ENCODE measurements at regions not wholly inside any gene's neighbourhood (a gene's known extent, or its start where the extent isn't known, plus 50 kb on each side); places are given as distances from the start of the nearest gene placed in this dataset.

DNA sequence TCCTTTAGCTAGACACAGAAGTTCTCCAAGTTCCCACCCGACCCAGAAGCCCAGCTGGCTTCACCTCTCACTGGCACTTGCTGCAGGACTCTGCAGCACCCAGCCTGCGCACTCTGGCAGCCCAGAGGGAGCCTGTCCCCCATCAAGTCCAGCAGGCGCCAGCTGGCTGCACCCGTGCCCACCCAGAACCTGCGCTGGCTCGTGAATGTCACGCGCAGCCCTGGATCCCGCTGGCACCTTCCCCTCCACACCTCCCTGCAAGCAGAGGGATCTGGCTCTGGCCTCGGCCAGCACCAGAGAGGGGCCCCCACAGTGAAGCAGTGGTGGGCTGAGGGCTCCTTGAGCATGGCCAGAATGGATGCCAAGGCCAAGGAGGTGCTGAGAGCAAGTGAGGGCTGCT, 187.6 kb upstream of the HAND2 start:
- DNase-seq (ENCODE audit: extremely low read depth in 1 of 2, low read depth in 1 of 2) = no peak

DNA sequence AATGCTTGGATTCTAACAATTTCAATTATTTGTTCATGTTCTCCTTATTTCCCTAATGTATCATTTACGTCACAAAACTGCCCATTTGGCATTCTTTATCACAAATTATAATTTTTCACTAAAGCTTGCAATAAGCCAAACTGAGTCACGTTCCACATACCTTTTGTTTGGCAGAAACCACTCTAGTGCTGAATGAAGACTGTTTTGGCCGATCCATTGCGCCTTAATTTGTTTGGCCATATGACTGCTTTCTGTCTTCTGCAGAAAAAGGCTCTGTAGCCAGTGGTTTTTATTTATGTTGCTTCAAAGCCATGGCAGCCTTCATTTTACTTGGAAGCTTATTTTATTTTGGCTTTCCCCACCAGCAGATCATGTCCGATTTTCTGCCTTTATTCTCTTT, 184.4 kb upstream of the HAND2 start:
- DNase-seq (ENCODE audit: extremely low read depth in 1 of 2, low read depth in 1 of 2) = no peak

DNA sequence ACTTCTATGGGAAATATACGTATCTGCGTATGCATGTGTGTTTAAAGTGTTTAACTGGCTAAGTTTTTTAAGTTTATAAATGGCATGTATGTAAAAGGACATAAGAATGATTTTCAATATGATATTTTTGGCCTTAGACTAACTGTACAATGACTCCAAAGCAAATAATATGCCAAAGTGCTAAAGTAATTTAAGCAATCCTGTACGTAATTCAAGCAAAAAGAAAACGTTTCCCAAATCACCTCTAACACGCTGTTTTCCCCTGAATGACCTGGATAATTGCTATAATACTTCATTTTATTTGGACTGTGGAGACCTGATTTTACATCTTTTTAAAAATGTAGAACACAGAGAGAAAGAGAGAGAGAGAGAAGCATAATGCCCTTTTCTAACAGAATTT, 183.0 kb upstream of the HAND2 start:
- no peak for DNase-seq (ENCODE audit: extremely low read depth in 1 of 2, low read depth in 1 of 2)

DNA sequence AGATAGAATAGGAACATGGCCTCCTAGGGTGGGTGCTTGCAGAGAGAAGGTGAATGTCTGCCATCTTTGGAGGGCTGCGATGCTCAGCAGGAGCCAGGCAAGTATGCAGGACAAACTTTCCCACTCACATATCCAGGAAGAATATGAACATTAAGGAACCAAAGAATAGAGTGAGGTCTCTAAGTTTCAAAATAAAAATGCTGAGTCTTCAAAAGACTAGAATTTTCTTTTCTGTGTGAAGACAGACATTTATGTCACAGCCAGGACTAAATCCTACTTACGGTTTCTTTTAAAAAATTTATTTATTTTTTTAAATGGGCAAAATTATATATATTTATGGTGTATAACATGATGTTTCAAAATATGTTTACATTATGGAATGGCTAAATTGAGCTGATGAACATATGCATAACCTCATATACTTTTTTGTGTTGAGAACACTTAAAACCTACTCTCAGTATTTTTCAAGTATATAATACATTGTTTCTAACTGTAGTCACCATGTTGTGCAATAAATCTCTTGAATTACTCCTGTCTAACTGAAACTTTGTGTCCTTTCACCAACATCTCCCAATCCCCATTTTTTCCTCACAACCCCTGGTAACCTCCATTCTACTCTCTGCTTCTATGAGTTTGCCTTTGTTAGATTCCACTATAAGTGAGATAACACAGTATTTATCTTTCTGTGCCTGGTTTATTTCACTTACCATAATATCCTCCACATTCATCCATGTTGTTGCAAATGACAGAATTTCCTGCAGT, 177.8 kb upstream of the HAND2 start:
- DNase-seq (ENCODE audit: extremely low read depth in 1 of 2, low read depth in 1 of 2) = no peak

DNA sequence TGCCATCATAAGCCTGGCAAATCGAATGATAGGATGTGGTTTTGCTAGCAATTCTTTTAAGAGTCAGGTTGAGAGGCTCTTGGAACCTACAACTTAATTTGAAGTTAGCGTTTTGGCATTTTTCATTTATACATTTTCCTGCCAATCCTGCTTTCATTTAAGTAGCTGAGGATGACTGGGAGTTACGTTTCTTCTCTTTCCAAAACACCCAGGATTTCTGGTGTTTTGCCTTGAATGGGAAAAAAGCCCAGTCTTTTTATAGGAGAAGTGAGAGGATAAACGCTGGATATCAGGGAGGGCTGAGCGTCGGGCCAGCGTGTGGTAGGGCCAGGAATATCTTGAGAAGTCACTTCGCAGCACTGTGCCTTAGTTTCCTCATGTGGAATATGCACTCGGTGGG, 174.2 kb upstream of the HAND2 start:
- no peak for DNase-seq (ENCODE audit: extremely low read depth in 1 of 2, low read depth in 1 of 2)

DNA sequence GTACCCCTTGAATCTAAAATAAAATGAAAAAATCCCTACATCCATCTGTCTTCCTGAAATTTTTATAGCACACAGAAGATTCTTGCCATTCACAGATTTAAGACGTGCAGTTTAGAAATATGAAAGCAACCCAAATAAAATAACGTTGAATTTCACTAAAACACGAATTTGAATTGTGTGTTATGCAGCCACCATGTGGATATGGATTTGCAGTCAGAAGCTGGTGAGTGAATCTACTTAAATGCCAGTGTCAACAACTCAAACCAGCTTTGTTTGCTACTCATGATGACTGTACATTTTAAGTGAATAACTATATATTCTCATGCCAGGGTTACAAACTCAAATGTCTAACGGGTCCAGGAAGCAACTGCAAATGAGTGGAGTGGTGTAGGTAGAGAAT, 173.0 kb upstream of the HAND2 start:
- no peak for DNase-seq (ENCODE audit: extremely low read depth in 1 of 2, low read depth in 1 of 2)

DNA sequence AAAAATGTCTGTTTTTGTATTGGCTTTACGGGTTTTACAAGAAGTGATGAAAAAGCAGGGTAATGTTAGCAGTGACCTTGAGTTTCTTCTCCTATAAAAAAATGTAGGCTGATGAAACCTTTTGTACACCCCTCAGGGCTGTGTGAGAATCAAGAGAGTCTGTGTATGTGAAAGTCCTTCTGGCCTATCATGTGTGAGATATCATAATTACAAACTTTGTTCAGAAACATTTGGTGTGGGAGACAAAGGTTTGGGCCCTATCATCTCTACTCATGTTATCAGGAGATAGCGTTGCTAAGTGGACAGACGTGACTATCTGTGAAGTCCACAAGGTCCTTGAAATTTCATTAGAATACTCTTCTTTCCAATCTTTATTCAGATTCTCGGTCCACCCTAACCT, 170.6 kb upstream of the HAND2 start:
- no peak for DNase-seq (ENCODE audit: extremely low read depth in 1 of 2, low read depth in 1 of 2)

DNA sequence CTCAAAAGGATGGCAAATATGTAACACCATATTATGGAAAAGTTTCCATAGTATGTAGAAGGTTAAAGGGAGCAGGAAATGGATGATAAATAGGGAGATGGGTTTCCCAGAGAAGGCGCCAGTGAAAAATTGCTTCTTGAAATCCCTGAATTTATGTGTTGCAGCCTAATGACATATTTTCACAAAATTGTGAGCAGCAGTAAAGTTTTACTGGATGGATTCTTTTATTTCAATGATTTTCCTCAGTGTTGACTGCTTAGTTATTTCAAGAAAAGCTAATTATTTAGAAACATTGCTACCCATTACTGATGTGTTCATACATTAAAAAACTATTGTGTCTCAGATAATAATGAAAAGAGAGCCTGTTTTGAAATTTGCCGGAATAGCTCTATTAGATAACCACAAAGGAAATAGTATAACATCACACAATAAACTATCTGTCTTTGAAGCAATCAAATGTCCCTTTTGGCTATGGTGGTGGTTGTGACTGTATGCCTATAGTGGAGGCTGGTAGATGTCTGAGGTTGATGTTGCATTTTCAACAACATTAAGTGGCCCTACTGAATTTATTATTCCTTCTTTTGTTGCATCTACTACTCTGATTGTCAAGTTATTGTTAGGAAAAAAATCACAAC, 169.9 kb upstream of the HAND2 start:
- no peak for DNase-seq (ENCODE audit: extremely low read depth in 1 of 2, low read depth in 1 of 2)

DNA sequence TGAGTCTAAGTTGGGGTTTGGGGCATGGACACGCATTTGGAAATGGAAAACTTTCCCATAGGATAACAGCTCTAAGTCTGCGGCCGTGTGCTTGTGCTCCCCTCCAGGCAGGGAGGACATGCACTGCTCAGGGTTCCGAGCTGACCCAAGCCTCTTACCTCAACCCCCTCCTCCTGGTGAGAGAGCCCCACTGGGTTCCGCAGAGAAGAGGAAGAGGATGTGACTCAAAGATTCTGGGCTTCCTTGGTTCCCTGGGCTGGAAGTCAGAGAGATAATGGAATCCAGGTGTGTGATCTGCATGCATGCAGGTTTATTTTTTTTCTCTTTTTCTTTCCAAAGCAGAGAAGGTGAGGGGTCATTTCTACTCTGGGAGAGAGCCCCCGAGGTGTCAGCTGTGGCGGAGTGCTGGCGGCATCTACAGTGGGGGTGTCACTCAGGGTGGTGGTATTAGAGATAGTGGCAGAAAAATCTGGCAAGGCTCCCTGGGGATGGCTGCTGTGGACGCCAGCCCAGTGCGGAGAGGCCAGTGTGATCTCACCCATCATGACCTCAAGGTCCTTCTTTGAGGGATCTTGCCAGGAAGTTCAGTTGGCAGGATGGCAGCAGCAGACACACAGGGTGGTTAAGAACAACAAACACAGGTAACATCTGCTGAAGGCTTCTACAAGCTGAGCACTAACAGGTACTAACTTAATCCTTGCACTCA, 168.7 kb upstream of the HAND2 start:
- no peak for DNase-seq (ENCODE audit: extremely low read depth in 1 of 2, low read depth in 1 of 2)

DNA sequence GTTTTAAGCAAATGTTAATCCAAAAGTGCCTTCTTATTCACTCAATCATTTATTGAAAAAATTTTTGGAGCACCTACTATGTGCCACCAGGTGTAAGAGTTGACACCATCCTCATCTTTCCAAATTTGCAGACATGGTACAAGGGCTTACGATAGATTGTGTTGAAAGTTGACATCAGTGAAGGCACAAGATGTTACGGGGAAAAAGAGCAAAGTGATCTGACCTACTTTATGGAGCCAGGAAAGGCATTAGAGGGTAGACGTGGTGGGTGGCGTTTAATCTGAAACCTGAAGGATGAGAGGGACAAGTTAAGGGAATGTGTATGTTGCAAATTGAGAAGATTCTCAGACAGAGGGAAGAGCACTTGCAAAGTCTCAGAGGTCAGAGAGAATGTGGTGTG, 167.8 kb upstream of the HAND2 start:
- no peak for DNase-seq (ENCODE audit: extremely low read depth in 1 of 2, low read depth in 1 of 2)

DNA sequence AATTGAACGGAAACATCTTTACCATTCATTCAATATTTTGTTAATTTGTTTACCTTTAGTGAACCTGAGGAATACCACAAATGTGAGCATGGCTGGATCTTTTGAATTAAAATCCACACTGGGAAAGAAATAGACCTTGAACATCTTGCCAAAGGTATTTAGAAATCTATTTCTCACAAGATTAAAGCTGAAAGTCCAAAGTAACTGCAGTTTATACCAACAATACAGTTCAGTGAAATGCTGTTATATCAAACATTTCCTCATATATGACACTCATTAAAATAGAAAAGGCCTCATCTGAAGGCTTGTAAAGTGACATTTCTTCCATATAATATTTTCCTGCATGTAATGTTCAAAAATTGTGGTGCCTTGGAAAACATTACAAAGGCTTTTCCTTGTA, 166.5 kb upstream of the HAND2 start:
- DNase-seq (ENCODE audit: extremely low read depth in 1 of 2, low read depth in 1 of 2) = no peak

DNA sequence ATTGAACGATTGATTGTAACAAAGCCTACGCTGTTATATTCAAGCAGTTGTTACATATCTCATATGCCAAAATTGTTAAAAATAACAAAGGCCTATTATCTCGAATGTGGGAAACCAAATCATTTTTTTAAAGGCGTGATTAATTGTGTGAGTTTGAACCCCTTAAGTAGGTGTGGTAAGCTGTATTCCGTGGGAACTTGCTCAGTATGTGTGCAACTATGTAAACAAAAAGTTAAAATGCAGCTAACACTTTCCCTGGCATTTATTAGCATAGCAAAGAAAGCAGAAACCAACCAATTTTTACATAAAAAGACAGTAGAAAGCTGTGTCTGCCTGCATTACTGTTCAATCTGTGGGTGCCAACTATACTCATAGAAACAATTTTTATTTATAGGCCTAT, 166.0 kb upstream of the HAND2 start:
- DNase-seq (ENCODE audit: extremely low read depth in 1 of 2, low read depth in 1 of 2) = no peak

DNA sequence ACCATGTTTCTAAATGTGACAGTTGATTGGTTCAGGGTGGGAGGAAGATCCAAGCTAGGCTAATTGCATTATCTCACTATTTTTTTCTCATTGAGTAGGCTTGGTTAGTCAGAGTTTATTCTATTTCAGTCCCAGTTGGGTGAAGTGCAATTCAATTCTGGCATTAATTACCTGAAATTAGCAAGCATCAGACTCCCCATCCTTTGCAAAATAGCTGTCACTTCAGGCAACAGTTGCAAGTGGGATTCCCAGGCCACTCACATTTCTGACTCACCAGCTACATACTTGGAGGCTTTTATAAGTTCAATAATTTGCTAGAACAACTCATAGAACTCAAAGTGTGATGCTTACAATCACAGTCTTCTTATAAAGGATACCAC, 155.8 kb upstream of the HAND2 start:
- no peak for DNase-seq (ENCODE audit: extremely low read depth in 1 of 2, low read depth in 1 of 2)

DNA sequence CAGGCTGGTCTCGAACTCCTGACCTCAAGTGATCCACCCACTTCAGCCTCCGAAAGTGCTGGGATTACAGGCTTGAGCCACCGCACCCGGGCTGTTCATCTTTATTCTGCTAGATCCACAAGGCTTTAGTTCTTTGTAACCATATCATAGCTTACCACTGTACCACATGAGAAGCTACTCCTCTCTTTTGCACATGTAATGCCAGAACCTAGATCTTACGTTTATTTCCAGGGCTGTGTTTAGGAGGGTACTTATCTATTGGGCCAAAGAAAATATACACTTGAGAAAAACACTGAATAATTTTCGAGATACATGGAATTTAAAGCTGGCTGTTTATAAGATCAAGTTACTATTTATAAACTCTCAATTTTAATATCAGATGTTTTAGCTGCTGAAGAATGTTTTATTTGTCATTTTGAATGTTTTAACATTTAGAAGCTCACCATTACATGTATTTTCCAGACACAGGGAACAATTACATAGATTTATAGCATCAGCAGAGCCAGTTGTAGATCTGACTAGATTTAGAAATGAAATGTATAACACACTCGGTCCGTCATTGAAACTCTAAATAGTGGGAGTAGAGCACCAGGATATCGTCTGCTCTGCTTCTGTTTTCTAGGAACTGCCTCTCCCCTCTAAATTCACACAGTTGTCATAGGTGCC, 155.3 kb upstream of the HAND2 start:
- DNase-seq (ENCODE audit: extremely low read depth in 1 of 2, low read depth in 1 of 2) = no peak

DNA sequence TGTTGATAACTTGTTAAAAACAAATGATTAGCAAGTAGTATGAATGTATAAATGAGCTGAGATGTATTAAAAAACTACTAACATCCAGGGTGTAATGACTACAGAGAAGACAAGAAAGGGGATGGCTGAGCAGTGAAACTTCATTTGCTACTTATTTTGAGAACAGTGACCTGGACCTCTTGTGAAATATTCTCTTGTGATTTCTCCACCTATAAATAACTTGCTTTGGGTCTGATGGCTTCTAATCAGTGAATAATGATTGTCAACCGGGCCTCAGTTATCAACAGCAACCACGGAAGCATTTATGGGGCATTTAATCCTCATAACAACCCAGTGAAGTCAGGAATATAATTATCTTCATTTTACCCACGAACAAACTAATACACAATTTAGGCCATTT, 154.2 kb upstream of the HAND2 start:
- DNase-seq (ENCODE audit: extremely low read depth in 1 of 2, low read depth in 1 of 2) = no peak

DNA sequence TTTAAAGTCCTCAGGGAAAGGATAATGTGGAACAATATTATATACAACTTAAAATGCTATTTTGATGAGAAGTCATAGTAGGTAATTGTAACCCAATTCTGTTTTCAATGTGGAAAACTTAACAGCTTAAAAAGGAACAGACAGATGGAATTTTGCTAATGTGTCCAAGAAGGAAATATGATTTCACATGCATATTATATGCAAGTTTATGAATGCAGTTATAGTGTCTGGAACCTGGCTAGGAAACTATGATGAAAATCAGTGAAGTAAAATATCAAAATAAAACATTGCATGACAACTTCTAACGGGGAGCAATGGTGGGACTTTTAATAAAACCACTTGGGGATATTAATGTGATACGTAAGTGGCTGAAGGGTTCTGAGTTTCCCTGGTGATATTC, 152.6 kb upstream of the HAND2 start:
- DNase-seq (ENCODE audit: extremely low read depth in 1 of 2, low read depth in 1 of 2) = no peak

DNA sequence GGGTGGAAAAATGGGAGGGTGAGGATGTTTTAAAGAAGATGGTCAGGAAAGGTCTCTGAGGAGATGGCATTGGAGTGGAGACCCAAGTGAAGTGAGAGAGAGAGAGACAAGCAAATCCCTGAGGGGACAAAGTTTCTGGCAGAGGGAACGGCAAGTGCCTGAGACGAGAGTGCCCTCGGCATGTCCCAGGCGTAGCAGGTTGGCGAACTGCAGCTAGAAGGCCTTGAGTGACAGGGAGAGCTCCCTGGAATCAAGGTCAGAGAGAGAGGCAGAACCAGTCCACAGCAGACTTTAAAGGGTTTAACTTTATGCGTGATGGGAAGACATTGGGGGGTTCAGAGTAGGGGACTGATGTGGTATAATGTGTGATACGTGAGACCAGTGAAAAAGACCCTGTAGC, 150.2 kb upstream of the HAND2 start:
- no peak for DNase-seq (ENCODE audit: extremely low read depth in 1 of 2, low read depth in 1 of 2)

DNA sequence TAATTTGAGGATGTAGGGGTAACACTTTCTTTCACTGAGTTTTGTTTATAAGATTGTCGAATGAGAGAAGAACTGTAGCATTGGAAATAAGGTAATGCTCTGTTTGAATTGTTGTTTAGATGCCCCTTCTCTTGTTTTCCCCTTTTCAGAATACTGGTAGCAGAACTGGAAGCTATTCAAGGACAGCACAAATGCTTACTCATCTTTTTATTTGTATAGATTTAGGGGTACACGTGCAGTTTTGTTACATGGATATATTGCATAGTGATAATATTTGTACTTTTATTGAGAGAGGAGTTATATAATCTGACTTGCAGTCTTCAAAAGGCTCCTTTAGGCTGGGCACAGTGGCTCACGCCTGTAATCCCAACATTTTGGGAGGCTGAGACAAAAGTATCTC, 145.4 kb upstream of the HAND2 start:
- DNase-seq (ENCODE audit: extremely low read depth in 1 of 2, low read depth in 1 of 2) = no peak

DNA sequence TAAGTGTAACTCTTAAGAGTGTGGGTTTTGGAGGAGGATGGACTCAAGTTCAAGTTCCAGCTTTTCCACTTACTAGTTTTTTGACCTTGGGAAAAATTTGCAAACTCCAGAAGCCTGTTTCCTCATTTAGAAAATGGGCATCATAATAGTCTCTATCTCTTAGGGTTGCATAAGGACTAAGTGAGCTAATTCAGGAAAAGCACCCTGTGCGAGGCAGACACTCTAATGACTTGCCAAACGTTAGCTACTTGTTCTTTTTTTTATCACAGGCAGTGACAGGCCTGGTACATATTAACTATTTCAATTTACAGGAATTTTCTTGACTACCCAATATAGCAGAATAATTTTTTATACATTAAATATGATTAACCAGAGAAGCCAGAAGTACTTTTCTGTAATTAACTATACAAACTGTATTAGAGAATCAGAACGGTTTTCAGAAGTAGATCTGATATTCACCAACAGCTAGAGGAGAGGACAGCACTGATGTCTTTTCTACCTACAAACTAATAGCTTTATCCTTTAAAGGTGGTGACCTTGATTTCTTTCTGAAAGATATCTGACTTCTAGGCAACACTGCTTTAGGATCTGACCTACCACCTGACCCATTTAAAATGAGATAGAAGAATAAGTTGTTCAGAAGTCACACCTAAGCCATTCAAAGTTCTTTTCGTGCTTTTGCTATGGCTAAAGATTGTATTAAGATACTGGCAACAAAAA, 139.6 kb upstream of the HAND2 start:
- DNase-seq (ENCODE audit: extremely low read depth in 1 of 2, low read depth in 1 of 2) = no peak

DNA sequence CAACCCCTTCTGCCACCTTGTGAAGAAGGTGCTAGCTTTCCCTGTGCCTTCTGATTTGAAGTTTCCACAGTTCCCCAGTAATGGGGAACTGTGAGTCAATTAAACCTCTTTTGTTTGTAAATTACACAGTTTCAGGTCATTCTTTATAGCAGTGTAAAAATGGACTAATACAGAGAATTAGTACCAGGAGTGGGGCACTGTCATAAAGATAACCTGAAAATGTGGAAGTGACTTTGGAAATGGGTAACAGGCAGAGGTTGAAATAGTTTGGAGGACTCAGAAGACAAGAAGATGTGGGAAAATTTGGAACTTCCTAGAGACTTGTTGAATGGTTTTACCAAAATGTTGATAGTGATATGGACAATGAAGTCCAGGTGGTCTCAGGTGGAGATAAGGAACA, 131.0 kb upstream of the HAND2 start:
- DNase-seq (ENCODE audit: extremely low read depth in 1 of 2, low read depth in 1 of 2) = no peak

DNA sequence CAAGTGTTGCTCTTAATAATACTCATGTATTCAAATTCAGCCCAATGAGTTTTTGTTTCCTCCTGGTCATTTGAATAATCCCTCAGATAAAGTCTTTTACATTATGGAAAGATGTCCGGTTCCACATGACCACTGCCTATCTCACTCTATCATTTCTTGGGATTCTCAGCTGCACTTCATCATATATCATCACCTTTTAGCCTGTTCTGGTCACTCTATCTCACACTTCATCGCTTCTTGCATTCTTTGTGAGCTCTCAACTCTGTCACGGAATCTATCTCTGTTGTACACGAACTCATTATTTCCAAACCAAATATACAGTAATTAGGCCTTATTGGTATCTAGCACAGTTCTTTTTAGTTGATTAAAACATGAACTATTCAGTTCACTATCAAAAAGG, 126.9 kb upstream of the HAND2 start:
- DNase-seq (ENCODE audit: extremely low read depth in 1 of 2, low read depth in 1 of 2) = no peak
